ENCODE measurements at regions not wholly inside any gene's neighbourhood (a gene's known extent, or its start where the extent isn't known, plus 50 kb on each side); places are given as distances from the start of the nearest gene placed in this dataset.

DNA sequence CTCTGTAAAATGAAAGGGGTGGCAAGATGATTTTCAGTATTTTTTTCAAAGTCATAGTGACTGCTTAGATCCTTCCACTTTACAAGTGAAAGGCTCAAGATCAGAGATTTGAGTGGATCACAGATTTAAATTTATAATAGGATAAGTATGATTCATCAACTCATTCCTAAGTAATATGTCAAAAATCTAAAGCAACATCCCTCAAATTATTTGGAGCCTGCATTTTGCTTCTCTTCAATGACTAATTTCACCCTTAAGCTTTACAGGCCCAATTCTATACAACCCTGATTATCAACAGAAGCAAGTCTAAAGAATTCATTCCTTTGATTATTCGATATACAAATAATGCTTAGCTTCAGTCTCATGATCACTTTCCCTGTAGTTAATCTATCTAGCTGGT, 93.9 kb upstream of the HEY2 start (continued):
- TF ChIP-seq, protein P1, sequence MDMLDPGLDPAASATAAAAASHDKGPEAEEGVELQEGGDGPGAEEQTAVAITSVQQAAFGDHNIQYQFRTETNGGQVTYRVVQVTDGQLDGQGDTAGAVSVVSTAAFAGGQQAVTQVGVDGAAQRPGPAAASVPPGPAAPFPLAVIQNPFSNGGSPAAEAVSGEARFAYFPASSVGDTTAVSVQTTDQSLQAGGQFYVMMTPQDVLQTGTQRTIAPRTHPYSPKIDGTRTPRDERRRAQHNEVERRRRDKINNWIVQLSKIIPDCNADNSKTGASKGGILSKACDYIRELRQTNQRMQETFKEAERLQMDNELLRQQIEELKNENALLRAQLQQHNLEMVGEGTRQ (IDR thresholded peaks at IDR 0.05; ENCODE audit: low read length) = no peak
- TF ChIP-seq FOSL1 (IDR thresholded peaks at IDR 0.05; ENCODE audit: insufficient read depth, low read depth, low read length) = no peak
- no peak for TF ChIP-seq ASH2L (IDR thresholded peaks at IDR 0.05; ENCODE audit: low read length)
- no peak for TF ChIP-seq TEAD4 (IDR thresholded peaks at IDR 0.05; ENCODE audit: low read depth, low read length)
- TF ChIP-seq CBX5 (IDR thresholded peaks at IDR 0.05; ENCODE audit: low read depth, low read length) = no peak
- TF ChIP-seq, protein P2, sequence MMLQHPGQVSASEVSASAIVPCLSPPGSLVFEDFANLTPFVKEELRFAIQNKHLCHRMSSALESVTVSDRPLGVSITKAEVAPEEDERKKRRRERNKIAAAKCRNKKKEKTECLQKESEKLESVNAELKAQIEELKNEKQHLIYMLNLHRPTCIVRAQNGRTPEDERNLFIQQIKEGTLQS (IDR thresholded peaks at IDR 0.05; ENCODE audit: insufficient read depth, low read depth, low read length) = no peak
- no peak for TF ChIP-seq JUN (IDR thresholded peaks at IDR 0.05; ENCODE audit: low read depth, low read length)
- TF ChIP-seq TAF7 (optimal IDR thresholded peaks at IDR 0.05; ENCODE audit: borderline replicate concordance, low read depth, low read length) = no peak
- TF ChIP-seq TCF12 (IDR thresholded peaks at IDR 0.05; ENCODE audit: low read depth, low read length) = no peak
- TF ChIP-seq RAD21 (IDR thresholded peaks at IDR 0.05 in 1 of 2, conservative IDR thresholded peaks at IDR 0.05 in 1 of 2; ENCODE audit: low read depth in 2 of 2, low read length in 2 of 2) = no peak
- TF ChIP-seq YY1 (IDR thresholded peaks at IDR 0.05; ENCODE audit: low read depth, low read length) = no peak
- no peak for TF ChIP-seq EP300 (IDR thresholded peaks at IDR 0.05; ENCODE audit: borderline replicate concordance in 1 of 2, low read depth in 2 of 2, low read length in 2 of 2)
- no peak for TF ChIP-seq PHF8 (conservative IDR thresholded peaks at IDR 0.05; ENCODE audit: low read depth, low read length)
- no peak for TF ChIP-seq GABPA (IDR thresholded peaks at IDR 0.05; ENCODE audit: borderline replicate concordance, insufficient read depth, low read length)

All from H1 (cell line).